ENCODE measurements at regions not wholly inside any gene's neighbourhood (a gene's known extent, or its start where the extent isn't known, plus 50 kb on each side); places are given as distances from the start of the nearest gene placed in this dataset.

DNA sequence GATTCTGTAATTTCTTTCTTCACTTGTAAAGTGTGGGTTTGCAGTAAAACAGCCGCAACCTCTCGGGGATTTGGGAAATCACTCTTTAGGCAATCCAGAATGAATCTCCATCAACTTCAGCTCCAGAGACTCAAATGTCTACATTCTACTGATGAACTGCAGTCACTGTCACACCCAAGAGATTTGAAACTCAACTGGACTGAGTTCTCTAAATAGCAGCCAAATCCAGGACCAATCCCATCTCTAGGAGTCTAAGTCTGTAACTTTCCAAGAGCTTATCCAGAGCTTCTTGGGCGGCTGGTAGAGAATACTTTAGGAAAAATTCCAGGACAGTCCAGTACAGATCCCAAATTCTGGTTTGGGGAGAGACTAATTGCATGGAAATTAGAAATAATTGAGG is 62.9 kb downstream of the ADAMTS1 start:
- TF ChIP-seq, protein P1, sequence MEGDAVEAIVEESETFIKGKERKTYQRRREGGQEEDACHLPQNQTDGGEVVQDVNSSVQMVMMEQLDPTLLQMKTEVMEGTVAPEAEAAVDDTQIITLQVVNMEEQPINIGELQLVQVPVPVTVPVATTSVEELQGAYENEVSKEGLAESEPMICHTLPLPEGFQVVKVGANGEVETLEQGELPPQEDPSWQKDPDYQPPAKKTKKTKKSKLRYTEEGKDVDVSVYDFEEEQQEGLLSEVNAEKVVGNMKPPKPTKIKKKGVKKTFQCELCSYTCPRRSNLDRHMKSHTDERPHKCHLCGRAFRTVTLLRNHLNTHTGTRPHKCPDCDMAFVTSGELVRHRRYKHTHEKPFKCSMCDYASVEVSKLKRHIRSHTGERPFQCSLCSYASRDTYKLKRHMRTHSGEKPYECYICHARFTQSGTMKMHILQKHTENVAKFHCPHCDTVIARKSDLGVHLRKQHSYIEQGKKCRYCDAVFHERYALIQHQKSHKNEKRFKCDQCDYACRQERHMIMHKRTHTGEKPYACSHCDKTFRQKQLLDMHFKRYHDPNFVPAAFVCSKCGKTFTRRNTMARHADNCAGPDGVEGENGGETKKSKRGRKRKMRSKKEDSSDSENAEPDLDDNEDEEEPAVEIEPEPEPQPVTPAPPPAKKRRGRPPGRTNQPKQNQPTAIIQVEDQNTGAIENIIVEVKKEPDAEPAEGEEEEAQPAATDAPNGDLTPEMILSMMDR (tag by site-specific recombination; IDR thresholded peaks at IDR 0.05), result no peak
- no peak for TF ChIP-seq ZNF791 (tag by site-specific recombination; IDR thresholded peaks at IDR 0.05)
- no peak for TF ChIP-seq ZNF785 (tag by site-specific recombination; IDR thresholded peaks at IDR 0.05)
- TF ChIP-seq, protein P2, sequence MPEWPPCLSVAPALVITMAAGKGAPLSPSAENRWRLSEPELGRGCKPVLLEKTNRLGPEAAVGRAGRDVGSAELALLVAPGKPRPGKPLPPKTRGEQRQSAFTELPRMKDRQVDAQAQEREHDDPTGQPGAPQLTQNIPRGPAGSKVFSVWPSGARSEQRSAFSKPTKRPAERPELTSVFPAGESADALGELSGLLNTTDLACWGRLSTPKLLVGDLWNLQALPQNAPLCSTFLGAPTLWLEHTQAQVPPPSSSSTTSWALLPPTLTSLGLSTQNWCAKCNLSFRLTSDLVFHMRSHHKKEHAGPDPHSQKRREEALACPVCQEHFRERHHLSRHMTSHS (tag by site-specific recombination; IDR thresholded peaks at IDR 0.05), result no peak
- TF ChIP-seq, protein P3, sequence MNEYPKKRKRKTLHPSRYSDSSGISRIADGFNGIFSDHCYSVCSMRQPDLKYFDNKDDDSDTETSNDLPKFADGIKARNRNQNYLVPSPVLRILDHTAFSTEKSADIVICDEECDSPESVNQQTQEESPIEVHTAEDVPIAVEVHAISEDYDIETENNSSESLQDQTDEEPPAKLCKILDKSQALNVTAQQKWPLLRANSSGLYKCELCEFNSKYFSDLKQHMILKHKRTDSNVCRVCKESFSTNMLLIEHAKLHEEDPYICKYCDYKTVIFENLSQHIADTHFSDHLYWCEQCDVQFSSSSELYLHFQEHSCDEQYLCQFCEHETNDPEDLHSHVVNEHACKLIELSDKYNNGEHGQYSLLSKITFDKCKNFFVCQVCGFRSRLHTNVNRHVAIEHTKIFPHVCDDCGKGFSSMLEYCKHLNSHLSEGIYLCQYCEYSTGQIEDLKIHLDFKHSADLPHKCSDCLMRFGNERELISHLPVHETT (tag by site-specific recombination; IDR thresholded peaks at IDR 0.05), result no peak
- TF ChIP-seq ZNF133 (tag by site-specific recombination; IDR thresholded peaks at IDR 0.05), result no peak
- TF ChIP-seq ZNF558 (tag by site-specific recombination; IDR thresholded peaks at IDR 0.05), result no peak
- TF ChIP-seq, protein P4, sequence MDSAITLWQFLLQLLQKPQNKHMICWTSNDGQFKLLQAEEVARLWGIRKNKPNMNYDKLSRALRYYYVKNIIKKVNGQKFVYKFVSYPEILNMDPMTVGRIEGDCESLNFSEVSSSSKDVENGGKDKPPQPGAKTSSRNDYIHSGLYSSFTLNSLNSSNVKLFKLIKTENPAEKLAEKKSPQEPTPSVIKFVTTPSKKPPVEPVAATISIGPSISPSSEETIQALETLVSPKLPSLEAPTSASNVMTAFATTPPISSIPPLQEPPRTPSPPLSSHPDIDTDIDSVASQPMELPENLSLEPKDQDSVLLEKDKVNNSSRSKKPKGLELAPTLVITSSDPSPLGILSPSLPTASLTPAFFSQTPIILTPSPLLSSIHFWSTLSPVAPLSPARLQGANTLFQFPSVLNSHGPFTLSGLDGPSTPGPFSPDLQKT (IDR thresholded peaks at IDR 0.05; ENCODE audit: borderline replicate concordance, low read depth, low read length), result no peak
- TF ChIP-seq, protein P5, sequence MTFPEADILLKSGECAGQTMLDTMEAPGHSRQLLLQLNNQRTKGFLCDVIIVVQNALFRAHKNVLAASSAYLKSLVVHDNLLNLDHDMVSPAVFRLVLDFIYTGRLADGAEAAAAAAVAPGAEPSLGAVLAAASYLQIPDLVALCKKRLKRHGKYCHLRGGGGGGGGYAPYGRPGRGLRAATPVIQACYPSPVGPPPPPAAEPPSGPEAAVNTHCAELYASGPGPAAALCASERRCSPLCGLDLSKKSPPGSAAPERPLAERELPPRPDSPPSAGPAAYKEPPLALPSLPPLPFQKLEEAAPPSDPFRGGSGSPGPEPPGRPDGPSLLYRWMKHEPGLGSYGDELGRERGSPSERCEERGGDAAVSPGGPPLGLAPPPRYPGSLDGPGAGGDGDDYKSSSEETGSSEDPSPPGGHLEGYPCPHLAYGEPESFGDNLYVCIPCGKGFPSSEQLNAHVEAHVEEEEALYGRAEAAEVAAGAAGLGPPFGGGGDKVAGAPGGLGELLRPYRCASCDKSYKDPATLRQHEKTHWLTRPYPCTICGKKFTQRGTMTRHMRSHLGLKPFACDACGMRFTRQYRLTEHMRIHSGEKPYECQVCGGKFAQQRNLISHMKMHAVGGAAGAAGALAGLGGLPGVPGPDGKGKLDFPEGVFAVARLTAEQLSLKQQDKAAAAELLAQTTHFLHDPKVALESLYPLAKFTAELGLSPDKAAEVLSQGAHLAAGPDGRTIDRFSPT (tag by site-specific recombination; IDR thresholded peaks at IDR 0.05), result no peak
- TF ChIP-seq, protein P6, sequence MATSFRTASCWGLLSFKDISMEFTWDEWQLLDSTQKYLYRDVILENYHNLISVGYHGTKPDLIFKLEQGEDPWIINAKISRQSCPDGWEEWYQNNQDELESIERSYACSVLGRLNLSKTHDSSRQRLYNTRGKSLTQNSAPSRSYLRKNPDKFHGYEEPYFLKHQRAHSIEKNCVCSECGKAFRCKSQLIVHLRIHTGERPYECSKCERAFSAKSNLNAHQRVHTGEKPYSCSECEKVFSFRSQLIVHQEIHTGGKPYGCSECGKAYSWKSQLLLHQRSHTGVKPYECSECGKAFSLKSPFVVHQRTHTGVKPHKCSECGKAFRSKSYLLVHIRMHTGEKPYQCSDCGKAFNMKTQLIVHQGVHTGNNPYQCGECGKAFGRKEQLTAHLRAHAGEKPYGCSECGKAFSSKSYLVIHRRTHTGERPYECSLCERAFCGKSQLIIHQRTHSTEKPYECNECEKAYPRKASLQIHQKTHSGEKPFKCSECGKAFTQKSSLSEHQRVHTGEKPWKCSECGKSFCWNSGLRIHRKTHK (tag by site-specific recombination; IDR thresholded peaks at IDR 0.05), result no peak
- TF ChIP-seq ZNF274 (IDR thresholded peaks at IDR 0.05; ENCODE audit: low read length), result no peak
- TF ChIP-seq ZNF274 (tag by site-specific recombination; IDR thresholded peaks at IDR 0.05; ENCODE audit: borderline replicate concordance), result no peak
- TF ChIP-seq ZNF701 (tag by site-specific recombination; IDR thresholded peaks at IDR 0.05), result no peak
- no peak for TF ChIP-seq WT1 (tag by site-specific recombination; IDR thresholded peaks at IDR 0.05)
